ENCODE measurements at regions not wholly inside any gene's neighbourhood (a gene's known extent, or its start where the extent isn't known, plus 50 kb on each side); places are given as distances from the start of the nearest gene placed in this dataset.

DNA sequence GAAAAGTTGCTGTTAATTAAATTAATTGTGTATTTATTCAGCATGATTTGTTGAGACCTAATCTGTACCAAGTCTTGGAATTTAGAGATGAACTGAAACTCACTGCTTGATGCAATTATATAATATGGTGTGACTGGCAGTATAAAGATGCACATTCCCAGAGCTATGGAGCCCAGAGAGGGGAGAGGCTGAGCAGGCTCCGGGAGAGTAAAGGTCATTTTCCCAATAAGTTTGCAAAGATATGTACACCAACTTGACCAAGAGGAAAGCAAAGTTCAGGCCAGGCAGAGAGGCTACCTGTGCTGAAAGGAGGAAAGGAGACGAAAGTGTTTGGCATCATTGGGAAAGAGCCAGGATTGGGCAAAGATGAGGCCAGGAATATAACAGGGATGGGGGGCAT, 271.7 kb upstream of the KLF4 start:
- no peak for DNase-seq (ENCODE audit: low read depth in 1 of 2, low spot score in 1 of 2)
- no peaks in the 10 kb centered on the region for H3K4me1 ChIP-seq (ENCODE audit: low read depth)
- H3K27me3 ChIP-seq: no peaks in the 10 kb centered on the region

DNA sequence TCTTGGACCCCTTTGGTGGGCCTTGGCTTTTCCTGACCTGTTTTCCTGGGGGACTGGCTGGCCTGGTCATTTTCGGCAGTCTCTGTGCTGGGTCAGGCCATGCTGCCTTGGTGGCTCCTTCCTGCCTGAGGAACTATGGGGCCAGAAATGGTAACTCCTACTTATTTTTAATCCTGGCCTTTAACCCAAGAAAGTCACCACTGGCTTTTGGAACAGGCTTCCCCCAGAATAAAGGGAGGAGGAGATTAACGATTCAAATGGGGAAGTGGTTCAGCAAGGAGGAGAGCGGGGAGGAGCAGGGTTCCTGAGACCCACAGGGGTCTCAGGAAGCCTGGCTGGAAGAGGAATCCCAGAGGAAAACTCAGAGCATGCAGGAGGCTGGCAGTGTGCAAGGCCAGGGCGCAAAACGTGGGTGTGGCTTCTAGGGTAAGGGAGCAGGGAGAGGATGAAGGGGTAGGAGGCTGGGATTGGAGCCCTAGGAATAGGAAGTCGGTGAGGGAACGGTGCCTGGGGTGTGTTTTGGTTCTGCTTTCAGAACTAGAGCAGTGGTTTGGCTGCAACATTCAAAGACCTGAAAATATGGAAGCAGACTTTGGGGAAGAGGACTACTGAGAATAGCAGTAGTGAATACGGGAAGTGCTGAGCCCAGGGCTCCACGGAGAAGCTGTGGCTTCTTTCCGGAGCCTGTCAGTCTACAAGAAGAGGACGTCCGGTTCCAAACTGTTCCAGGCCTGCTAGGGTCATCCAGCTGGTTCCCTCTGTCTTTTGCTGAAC, 271.1 kb upstream of the KLF4 start:
- Histone ChIP-seq H3K4me1 (ENCODE audit: low read depth) (no peaks in the 10 kb centered on the region), H3K36me3 (no peaks in the 10 kb centered on the region), H3K27ac (no peak overlapping the region), H3K4me3 (no peak overlapping the region), H3K9me3 (ENCODE audit: low read depth) (no peaks in the 10 kb centered on the region), H3K27me3 (no peaks in the 10 kb centered on the region)
- no peak for DNase-seq (ENCODE audit: low read depth in 1 of 2, low spot score in 1 of 2)
- TF ChIP-seq, protein P1, sequence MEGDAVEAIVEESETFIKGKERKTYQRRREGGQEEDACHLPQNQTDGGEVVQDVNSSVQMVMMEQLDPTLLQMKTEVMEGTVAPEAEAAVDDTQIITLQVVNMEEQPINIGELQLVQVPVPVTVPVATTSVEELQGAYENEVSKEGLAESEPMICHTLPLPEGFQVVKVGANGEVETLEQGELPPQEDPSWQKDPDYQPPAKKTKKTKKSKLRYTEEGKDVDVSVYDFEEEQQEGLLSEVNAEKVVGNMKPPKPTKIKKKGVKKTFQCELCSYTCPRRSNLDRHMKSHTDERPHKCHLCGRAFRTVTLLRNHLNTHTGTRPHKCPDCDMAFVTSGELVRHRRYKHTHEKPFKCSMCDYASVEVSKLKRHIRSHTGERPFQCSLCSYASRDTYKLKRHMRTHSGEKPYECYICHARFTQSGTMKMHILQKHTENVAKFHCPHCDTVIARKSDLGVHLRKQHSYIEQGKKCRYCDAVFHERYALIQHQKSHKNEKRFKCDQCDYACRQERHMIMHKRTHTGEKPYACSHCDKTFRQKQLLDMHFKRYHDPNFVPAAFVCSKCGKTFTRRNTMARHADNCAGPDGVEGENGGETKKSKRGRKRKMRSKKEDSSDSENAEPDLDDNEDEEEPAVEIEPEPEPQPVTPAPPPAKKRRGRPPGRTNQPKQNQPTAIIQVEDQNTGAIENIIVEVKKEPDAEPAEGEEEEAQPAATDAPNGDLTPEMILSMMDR (IDR thresholded peaks at IDR 0.05; ENCODE audit: low read depth, low read length): no peak

More for the DNA sequence above, 271.7 kb upstream of the KLF4 start:
- Histone ChIP-seq H3K4me3 (no peak overlapping the region), H3K9me3 (ENCODE audit: low read depth) (no peaks in the 10 kb centered on the region), H3K36me3 (no peaks in the 10 kb centered on the region), H3K27ac (no peak overlapping the region)
- TF ChIP-seq, protein P1 (IDR thresholded peaks at IDR 0.05; ENCODE audit: low read depth, low read length): no peak

DNA sequence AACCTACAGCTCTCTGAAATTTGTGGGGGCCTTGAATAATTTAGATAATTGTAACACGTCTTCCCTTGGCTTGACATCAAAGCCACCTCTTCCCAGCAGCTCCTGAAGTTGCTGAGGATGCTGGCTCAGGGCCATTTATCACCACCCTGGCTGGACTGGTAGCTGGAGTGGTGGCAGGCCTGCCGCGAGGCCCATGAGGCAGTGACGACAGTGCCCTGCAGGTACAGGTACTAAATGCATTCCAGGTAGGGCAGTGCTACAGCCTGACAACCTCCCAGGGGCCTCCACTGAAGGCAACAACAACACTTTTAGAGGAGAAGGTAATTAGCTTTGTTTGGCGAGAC, 270.2 kb upstream of the KLF4 start:
- Histone ChIP-seq H3K4me1 (ENCODE audit: low read depth) (no peaks in the 10 kb centered on the region), H3K9me3 (ENCODE audit: low read depth) (no peaks in the 10 kb centered on the region), H3K27ac (no peak overlapping the region), H3K27me3 (no peaks in the 10 kb centered on the region), H3K36me3 (no peaks in the 10 kb centered on the region), H3K4me3 (no peak overlapping the region)
- no peak for DNase-seq (ENCODE audit: low read depth in 1 of 2, low spot score in 1 of 2)
- TF ChIP-seq, protein P1 (IDR thresholded peaks at IDR 0.05; ENCODE audit: low read depth, low read length): no peak

DNA sequence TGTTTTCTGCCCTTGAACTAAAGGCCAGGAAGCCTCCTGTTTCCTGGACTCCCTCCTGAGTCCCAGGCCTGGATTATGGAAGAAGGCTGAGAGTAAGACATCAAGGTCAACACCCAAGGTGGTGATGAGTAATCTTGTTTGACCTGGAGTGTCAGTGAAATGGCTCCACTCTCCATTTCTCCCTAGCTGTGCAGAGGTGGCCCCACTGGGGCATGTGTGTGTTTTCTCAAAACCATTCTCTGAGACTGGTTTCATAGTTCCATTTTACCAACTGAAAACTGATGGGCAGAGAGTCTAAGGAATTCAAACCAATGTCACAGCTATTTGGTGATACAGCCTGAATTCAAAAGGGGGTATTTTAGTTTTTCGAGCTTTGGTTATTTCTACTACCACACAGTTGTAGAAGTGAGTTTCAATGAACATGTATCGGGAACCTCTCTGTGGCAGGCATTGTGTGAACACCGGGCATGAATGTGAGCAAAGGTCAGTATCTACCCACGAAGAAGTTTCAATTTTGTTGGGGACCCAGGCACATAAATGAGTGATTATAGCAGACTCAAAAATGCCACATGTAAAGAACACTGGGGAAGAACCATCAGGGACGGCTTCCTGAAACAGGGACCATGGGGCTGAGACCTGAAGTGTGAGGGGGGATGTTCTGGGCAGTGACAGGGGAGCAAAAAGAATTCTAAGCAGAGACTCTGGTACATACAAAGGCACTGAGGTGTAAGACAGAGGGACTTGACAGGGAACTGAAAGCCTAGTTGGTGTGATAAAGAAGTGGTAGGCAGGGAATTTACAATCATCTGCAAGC, 269.6 kb upstream of the KLF4 start:
- Histone ChIP-seq H3K27ac (no peak overlapping the region), H3K9me3 (ENCODE audit: low read depth) (no peaks in the 10 kb centered on the region)

DNA sequence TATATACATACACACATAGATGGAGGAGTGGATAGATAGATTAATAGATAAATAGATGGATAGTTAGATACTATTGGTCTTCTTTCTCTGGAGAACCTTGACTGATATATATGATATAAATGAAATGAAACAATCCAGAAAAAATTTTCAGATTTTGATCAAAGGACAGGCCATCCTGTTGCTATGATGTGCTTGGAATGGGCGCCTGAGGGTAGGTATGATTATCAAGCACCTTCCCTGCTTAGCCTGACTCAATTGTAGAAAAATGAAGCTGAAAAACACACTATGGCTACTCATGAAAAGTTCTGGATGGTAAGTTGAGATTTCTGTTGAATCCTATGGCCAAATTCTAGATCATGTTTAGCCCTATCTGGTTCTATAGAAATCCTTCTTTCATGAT, 266.5 kb upstream of the KLF4 start:
- H3K4me3 ChIP-seq: no peak overlapping the region
- DNase-seq (ENCODE audit: low read depth in 1 of 2, low spot score in 1 of 2): no peak
- TF ChIP-seq, protein P1 (IDR thresholded peaks at IDR 0.05; ENCODE audit: low read depth, low read length): no peak
- H3K36me3 ChIP-seq: no peaks in the 10 kb centered on the region
- H3K27ac ChIP-seq: no peak overlapping the region
- H3K4me1 ChIP-seq (ENCODE audit: low read depth): no peaks in the 10 kb centered on the region
- H3K9me3 ChIP-seq (ENCODE audit: low read depth): no peaks in the 10 kb centered on the region
- no peaks in the 10 kb centered on the region for H3K27me3 ChIP-seq

More for the DNA sequence above, 269.6 kb upstream of the KLF4 start:
- DNase-seq (ENCODE audit: low read depth in 1 of 2, low spot score in 1 of 2): no peak
- no peak overlapping the region for H3K4me3 ChIP-seq
- no peaks in the 10 kb centered on the region for H3K27me3 ChIP-seq
- TF ChIP-seq, protein P1 (IDR thresholded peaks at IDR 0.05; ENCODE audit: low read depth, low read length): no peak
- H3K36me3 ChIP-seq: no peaks in the 10 kb centered on the region
- no peaks in the 10 kb centered on the region for H3K4me1 ChIP-seq (ENCODE audit: low read depth)
